Right lobe of liver (tissue), 4 donors: ENCODE measurements at regions not wholly inside any gene's neighbourhood (a gene's known extent, or its start where the extent isn't known, plus 50 kb on each side); places are given as distances from the start of the nearest gene placed in this dataset.

Source experiments
- CTCF ChIP-seq, 4 donors: fragments of 200-600 bp in 3 of 4; fragments of 450-650 bp in 1 of 4; IDR thresholded peaks; one replicate each; pipeline versions ENCODE4 v1.5.1 to v1.8.0; 2016 to 2022; ENCODE audit warnings: antibody characterized with exemption in 4 of 4, mild to moderate bottlenecking in 2 of 4
- POLR2A ChIP-seq: fragments of 450-650 bp; IDR thresholded peaks from one replicate; pipeline ENCODE4 v1.6.1; 2017; ENCODE audit warnings: antibody characterized with exemption, mild to moderate bottlenecking
- donor health status: DM: no; HTN: no; CAD: no.
- donor health status: DM: no; HTN: no; CAD: no.
- donor health status: DM: no; HTN: yes; CAD: no.

GRCh38 chr5:68587171-68587570, 371.6 kb downstream of the PIK3R1 start:
- TF ChIP-seq CTCF (IDR thresholded peaks at IDR 0.05) (no peak), POLR2A (no peak)
